GM19035 (cell line): ENCODE measurements at regions not wholly inside any gene's neighbourhood (a gene's known extent, or its start where the extent isn't known, plus 50 kb on each side); places are given as distances from the start of the nearest gene placed in this dataset.
A peak's percentile ranks its signal among the peaks of the same experiment; 100 is the strongest.

Experiments used
- ATAC-seq: cut with Tn5 transposase; IDR thresholded peaks from one replicate; pipeline ENCODE4 v1.9.1; 2021; ENCODE audit not compliant: unreplicated experiment

GRCh38 chr3:127484601-127485388 is 105.7 kb downstream of the TPRA1 start:
- no peak for ATAC-seq

- ATAC-seq = peak; percentile 76
Observed at GRCh38 chr3:127483902-127484591, 106.5 kb downstream of the TPRA1 start.

- ATAC-seq = no peak
Observed at GRCh38 chr3:127483005-127483641, 107.4 kb downstream of the TPRA1 start.

- no peak for ATAC-seq
Observed at GRCh38 chr3:127482216-127483004, 108.1 kb downstream of the TPRA1 start.

- no peak for ATAC-seq
Observed at GRCh38 chr3:127480196-127480954, 110.2 kb downstream of the TPRA1 start.

GRCh38 chr3:127479449-127479848 is 111.1 kb downstream of the TPRA1 start:
- ATAC-seq = no peak

- no peak for ATAC-seq
Observed at GRCh38 chr3:127478922-127479321, 111.6 kb downstream of the TPRA1 start.

GRCh38 chr3:127477396-127477795 is 113.1 kb downstream of the TPRA1 start:
- ATAC-seq = no peak

GRCh38 chr3:127476936-127477335 is 113.6 kb downstream of the TPRA1 start:
- no peak for ATAC-seq

- ATAC-seq = no peak
Observed at GRCh38 chr3:127475975-127476705, 114.4 kb downstream of the TPRA1 start.

- no peak for ATAC-seq
Observed at GRCh38 chr3:127475391-127475790, 115.1 kb downstream of the TPRA1 start.

- no peak for ATAC-seq
Observed at GRCh38 chr3:127473244-127474024, 117.1 kb downstream of the TPRA1 start.

GRCh38 chr3:127472506-127472905 is 118.0 kb downstream of the TPRA1 start:
- ATAC-seq = no peak

- ATAC-seq = no peak
Observed at GRCh38 chr3:127471142-127471541, 119.4 kb downstream of the TPRA1 start.

GRCh38 chr3:127469760-127470159 is 120.8 kb downstream of the TPRA1 start:
- no peak for ATAC-seq

- ATAC-seq = no peak
Observed at GRCh38 chr3:127467391-127467790, 123.1 kb downstream of the TPRA1 start.

GRCh38 chr3:127464642-127465041 is 125.9 kb downstream of the TPRA1 start:
- no peak for ATAC-seq

GRCh38 chr3:127462111-127462655 is 128.3 kb downstream of the TPRA1 start:
- ATAC-seq = no peak
